ENCODE measurements at regions not wholly inside any gene's neighbourhood (a gene's known extent, or its start where the extent isn't known, plus 50 kb on each side); places are given as distances from the start of the nearest gene placed in this dataset.

GRCh38 chr1:78275906-78276685 lies 214.7 kb upstream of the PTGFR start:
- Histone ChIP-seq H3K9me3 (replicated peaks in 1 of 2; ENCODE audit: control insufficient read depth in 1 of 2, insufficient read depth in 1 of 2, low read length in 2 of 2) (no peaks in the 10 kb centered on the region), H3K36me3 (replicated peaks in 1 of 2; ENCODE audit: control insufficient read depth in 1 of 2, insufficient read depth in 2 of 2, low read length in 2 of 2) (no peaks in the 10 kb centered on the region), H3K79me2 (ENCODE audit: insufficient read depth, low read length) (no peaks in the 10 kb centered on the region), H3K4me1 (ENCODE audit: control insufficient read depth in 1 of 2, insufficient read depth in 2 of 2, low read length in 2 of 2) (no peaks in the 10 kb centered on the region), H4K20me1 (ENCODE audit: insufficient read depth, low read length) (no peaks in the 10 kb centered on the region), H3K9ac (ENCODE audit: insufficient read depth, low read length, poor library complexity, severe bottlenecking) (no peak overlapping the region), H3K27me3 (ENCODE audit: control insufficient read depth in 2 of 2, insufficient read depth in 2 of 2, low read length in 2 of 2) (no peaks in the 10 kb centered on the region), H3K4me2 (replicated peaks; ENCODE audit: extremely low read depth, low read length, poor library complexity, severe bottlenecking) (no peak overlapping the region), H2AFZ (ENCODE audit: insufficient read depth, low read depth, low read length, poor library complexity, severe bottlenecking) (no peak overlapping the region), H3K4me3 (replicated peaks in 1 of 3; ENCODE audit: low read depth in 2 of 3, low read length in 3 of 3) (no peak overlapping the region), H3K27ac (ENCODE audit: low read depth in 1 of 2, low read length in 2 of 2) (no peak overlapping the region)
- Mint-ChIP-seq H3K36me3 (no peaks in the 10 kb centered on the region), H3K27ac (no peak overlapping the region), H3K27me3 (ENCODE audit: low read depth in 3 of 3) (peaks cover 0 to 1% (median 1%) of the 10 kb centered on the region in 3 donors), H3K4me1 (peaks cover 1% of the 10 kb centered on the region), H3K4me3 (no peak overlapping the region), H3K9me3 (peaks cover 0 to 6% (median 1%) of the 10 kb centered on the region in 7 donors)
- WGBS (ENCODE audit: insufficient coverage) = no CpG with 5 or more reads among the region's 3 CpGs
- DNase-seq = no peak
- intact Hi-C loops (cut with micrococcal nuclease) = no loop called here
- TF ChIP-seq CTCF (IDR thresholded peaks at IDR 0.05) = no peak

GRCh38 chr1:78277253-78277652 lies 213.5 kb upstream of the PTGFR start:
- no peaks in the 10 kb centered on the region for H3K4me1 ChIP-seq (ENCODE audit: control insufficient read depth in 1 of 2, insufficient read depth in 2 of 2, low read length in 2 of 2)
- Mint-ChIP-seq H3K36me3 (no peaks in the 10 kb centered on the region), H3K27ac (no peak overlapping the region), H3K4me3 (no peak overlapping the region), H3K9me3 (peaks cover 0 to 6% (median 0%) of the 10 kb centered on the region in 7 donors), H3K27me3 (ENCODE audit: low read depth in 3 of 3) (peaks cover 0 to 1% (median 1%) of the 10 kb centered on the region in 3 donors), H3K4me1 (peaks cover 1% of the 10 kb centered on the region)
- DNase-seq = no peak
- no peak overlapping the region for H3K4me2 ChIP-seq (replicated peaks; ENCODE audit: extremely low read depth, low read length, poor library complexity, severe bottlenecking)
- intact Hi-C loops (cut with micrococcal nuclease) = no loop called here
- TF ChIP-seq CTCF (IDR thresholded peaks at IDR 0.05) = no peak
- H4K20me1 ChIP-seq (ENCODE audit: insufficient read depth, low read length) = no peaks in the 10 kb centered on the region
- no peaks in the 10 kb centered on the region for H3K27me3 ChIP-seq (ENCODE audit: control insufficient read depth in 2 of 2, insufficient read depth in 2 of 2, low read length in 2 of 2)
- no peak overlapping the region for H3K4me3 ChIP-seq (replicated peaks in 1 of 3; ENCODE audit: low read depth in 2 of 3, low read length in 3 of 3)
- H3K79me2 ChIP-seq (ENCODE audit: insufficient read depth, low read length) = no peaks in the 10 kb centered on the region
- no peak overlapping the region for H3K9ac ChIP-seq (ENCODE audit: insufficient read depth, low read length, poor library complexity, severe bottlenecking)
- no peak overlapping the region for H2AFZ ChIP-seq (ENCODE audit: insufficient read depth, low read depth, low read length, poor library complexity, severe bottlenecking)
- no peaks in the 10 kb centered on the region for H3K9me3 ChIP-seq (replicated peaks in 1 of 2; ENCODE audit: control insufficient read depth in 1 of 2, insufficient read depth in 1 of 2, low read length in 2 of 2)
- no peak overlapping the region for H3K27ac ChIP-seq (ENCODE audit: low read depth in 1 of 2, low read length in 2 of 2)
- H3K36me3 ChIP-seq (replicated peaks in 1 of 2; ENCODE audit: control insufficient read depth in 1 of 2, insufficient read depth in 2 of 2, low read length in 2 of 2) = no peaks in the 10 kb centered on the region

Measured in CD14-positive monocyte (primary cell).